HG02642 (cell line): ENCODE measurements at regions not wholly inside any gene's neighbourhood (a gene's known extent, or its start where the extent isn't known, plus 50 kb on each side); places are given as distances from the start of the nearest gene placed in this dataset.

Experiments
- ATAC-seq: cut with Tn5 transposase; IDR thresholded peaks from one replicate; pipeline ENCODE4 v1.9.1; 2021; ENCODE audit warnings: mild to moderate bottlenecking; ENCODE audit not compliant: unreplicated experiment, poor library complexity

DNA sequence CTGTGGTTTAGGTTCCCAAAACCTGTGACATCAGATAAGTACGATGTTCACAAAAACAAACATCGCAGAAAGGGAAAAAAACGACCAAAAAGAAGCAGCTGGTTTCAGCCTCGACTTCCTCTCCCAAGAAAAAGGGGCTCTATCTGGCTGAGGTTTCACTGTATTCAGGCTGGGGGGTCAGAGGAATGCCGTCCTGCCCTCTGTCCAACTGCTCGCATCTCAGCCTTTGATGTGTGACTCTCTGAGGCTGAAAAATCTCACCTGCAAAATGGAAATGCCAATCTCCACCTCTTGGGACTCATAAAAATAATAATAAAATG, 123.6 kb upstream of the PTPN1 start:
- ATAC-seq = no peak

DNA sequence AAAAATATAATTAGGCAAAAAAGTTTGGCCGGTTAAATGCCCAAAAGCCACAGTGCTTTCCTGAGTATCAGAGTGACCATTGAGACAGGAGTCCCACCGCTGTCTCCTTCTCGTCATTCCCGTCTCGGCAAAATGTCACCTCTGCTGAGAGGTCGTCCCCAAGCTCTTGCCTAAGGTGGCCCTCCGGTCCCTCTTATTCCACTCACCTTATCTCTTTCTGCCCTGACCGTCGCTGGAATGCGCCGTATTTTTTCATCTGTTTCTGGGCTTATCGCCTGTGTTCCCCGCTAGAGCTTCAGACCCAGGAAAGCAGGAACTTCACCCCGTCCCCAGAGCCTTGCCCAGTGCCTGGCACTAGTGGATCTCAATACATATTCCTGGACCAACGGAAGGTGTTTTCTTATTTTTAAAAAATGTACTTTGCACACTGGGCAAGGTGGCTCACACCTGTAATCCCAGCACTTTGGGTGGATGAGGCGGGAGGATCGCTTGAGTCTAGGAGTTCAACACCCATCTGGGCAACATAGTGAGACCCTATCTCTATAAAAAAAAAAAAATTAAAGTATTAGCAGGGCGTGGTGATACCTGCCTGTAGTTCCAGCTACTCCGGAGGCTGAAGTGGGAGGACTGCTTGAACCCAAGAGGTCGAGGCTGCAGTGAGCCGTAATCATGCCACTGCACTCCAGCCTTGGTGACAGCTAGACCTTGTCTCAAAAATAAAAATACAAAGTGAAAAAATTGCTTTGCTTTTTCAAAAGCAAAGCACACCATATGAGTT, 122.8 kb upstream of the PTPN1 start:
- no peak for ATAC-seq

DNA sequence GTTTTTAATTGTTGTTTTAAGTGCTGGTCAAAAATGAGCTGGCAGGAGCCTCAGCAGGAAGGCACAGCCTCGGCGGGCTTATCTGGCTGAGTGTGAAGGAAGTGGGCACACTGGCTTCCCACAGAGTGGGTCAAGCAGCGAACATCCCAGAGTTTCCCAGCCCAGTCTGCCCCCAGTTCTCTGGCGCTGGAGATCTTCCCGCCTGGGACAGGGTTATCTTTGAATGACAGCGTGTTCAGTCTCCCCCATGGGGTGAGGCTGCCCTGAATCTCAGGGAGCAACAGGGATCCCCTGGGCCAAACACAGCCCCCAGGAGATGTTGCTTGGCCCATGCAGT, 122.2 kb upstream of the PTPN1 start:
- ATAC-seq = no peak

DNA sequence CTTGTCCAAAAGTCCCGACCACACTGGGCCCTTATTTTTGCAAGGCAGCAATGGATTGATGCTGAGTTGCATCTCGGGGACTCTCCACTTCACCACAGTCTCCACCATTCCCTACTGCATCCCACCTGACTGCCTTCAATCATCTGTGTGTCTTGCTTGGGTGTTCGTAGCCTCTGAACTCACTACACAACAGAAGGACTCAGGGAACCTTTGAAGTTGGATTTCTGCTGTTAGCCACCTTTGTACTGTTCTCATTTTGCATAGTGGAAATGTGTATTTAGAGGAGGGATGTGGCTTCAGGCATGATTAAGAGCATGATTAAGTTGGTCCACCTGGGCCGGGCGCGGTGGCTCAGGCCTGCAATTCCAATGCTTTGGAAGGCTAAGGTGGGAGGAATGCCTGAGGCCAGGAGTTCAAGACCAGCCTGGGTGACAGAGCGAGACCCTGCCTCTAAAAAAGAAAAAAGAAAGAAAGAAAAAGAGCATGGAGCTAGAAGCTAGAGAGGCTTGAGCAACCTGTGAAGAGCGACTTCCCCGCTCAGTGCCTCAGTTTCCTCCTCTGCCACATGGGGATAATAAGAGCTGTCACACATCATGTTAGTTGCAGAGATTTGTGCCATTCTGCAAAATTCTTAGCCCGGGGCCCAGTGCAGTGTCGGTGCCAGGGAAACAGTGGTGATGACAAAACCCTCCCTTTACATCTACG, 121.3 kb upstream of the PTPN1 start:
- no peak for ATAC-seq

DNA sequence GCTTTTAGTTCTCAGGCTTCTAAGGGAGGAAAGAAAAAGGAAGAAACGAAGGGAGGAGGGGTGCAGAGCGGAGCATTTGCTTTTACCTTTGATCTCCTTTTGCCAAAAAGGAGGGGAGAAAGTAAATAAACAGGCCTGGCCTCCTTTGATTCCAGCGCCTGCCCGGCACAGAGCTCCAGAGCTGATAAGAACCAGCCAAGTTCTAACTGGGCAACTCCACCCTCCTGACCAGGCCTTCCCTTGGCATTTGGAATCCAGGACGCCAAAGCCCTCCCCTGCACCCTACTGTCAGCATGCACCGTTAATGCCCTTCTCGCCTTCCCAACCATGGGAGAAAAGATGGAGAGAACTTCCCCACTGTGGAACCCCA, 120.8 kb upstream of the PTPN1 start:
- no peak for ATAC-seq

DNA sequence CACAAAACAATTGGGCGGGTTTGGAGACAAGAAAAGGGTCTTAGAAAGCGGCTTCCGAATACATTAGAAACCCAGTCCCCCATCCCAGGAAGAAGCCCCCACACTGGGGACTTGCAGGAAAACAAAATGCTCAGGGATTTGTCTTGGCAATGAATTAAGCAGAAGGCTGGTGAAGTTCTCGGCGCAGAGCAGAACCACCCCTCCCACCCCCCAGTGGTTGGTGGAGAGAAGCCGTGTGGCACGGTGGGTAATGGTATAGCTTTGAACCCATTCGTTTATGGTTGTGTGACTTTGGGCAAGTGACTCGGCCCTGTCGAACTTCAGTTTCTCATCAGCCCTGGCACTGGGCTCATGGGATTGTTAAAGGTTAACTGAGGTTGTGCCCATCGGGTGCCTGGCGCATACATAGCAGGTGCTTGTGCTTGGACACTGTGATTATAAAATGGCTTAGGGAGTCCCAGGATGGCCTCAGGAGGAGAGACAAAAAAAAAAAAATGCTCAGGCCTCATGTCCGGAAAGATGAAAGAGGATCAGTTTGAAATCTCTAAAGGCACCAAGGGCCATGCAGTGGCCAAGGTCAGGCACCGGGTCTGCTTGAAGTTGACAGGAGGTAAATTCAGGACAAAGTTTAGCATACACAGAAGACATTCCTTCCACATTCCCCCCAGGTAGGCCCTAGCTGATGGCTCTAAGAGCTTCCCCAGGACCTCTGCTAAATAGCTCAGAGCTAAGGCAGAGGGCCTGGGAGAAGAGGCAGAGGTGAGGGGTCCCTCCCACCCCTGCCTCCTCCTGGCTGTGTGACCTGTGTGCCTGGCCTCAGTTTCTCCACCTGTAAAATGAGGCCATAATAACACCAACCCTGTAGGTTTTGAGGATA, 120.1 kb upstream of the PTPN1 start:
- no peak for ATAC-seq

DNA sequence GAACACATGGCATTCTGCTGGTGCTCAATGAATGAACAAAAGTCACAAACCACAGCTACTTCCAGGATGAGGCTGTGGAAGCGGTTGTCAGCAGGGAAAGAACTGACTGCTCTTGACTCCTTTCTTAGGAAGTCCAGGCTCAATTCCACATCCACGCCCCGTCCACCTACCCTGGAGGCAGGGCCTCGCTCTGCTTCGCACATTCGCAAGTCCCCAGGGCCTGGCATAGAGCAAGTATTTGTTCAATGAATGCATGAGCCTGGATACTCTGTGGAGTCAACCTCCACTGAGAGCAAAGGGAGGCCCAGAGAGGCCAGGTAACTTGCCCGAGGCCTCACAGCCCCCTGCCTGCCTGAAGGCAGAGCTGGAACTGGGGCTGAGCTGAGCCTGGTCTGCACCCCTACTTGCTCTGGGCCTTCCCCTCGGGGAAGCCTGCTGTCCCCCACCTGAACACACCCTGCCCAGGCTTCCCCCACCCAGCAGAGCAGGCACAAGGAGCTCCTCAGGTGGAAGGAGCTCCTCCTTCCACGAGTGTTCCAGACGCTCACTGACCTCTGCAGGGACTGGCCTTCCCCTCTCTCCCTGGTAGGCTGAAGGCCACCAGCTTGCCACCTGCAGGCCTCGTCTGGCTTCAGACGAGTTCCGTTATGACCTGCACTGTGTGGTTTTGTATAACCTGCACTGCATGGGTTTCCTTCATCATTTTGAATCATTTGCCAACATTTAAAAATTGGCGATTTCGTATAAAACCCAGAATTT, 119.3 kb upstream of the PTPN1 start:
- no peak for ATAC-seq

DNA sequence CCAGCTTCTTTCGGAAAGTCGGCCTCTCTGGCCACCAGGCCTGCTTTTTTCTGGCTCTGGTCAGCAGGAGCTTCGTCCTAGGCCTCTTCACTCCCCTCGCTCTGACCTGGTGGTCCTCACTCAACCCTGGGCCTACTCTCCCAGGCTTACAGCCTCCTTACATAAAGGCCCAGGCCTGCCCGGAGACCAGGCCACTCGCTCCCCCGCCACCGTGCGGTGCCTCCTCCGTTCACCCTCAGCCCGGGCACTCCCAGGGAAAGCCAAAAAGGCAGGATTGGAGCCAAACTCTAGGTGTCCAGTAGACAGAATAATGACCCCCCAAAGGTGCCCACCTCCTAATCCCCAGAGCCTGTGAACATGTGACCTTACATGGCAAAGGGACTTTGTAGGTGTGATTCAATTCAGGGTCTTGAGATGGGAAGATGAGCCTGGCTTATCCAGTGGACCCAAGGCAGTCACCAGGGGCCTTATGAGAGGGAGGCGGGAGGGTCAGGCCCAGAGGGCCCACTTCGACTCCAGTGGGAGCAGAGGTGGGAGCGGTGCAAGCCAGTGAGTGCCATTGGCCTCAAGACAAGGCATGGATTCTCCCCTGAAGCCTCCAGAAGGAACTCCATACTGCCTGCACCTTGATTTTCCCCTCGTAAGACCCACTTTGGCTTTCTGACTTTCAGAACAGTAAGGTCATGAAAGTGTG, 118.6 kb upstream of the PTPN1 start:
- no peak for ATAC-seq

DNA sequence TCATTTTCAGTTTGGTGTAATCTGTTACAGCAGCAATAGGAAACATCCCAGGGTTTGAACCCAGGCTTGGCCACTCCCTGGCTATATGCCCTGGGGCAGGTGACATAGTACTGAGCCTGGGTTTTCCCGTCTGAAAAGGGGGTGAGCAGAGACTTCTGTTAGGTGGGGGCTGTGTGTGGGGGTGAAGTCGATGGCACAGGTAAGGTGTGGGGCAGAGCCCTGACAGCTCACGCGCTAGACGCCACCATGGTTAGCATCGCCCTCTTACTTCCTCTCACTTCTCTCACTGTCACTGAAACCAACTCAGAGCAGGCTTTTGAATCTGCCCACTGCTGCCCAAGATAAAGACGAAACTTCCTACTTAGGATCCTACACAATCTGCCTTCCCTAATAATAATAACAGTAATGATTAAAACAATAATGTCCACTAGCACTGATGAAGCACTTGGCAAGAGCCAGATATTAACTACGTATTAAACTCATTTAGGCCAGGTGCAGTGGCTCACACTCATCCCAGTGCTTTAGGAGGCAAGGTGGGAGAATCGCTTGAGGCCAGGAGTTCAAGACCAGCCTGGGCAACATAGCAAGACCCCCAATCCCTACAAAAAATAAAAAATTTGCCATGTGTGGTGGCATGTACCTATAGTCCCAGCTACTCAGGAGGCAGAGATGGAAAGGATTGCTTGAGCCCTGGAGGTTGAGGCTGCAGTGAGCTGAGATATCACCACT, 117.9 kb upstream of the PTPN1 start:
- no peak for ATAC-seq

DNA sequence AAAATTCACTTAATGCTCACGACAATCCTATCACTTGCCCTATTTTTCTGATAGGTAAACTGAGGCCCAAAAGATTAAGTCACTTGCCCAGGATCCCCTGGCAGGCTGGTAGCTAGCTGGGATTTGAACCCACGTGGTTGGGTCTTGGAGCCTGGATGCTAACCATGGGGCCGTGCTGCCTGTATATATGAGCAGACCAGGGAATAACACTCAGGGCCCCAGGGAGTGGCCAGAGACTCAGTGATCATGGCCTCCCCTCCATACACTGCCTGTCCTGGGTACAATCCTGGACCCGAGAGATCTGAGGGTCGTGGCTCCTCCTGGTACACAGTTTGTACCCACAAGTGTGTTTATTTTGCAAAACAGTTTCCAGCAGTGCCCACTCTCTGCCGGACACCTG, 116.9 kb upstream of the PTPN1 start:
- no peak for ATAC-seq

DNA sequence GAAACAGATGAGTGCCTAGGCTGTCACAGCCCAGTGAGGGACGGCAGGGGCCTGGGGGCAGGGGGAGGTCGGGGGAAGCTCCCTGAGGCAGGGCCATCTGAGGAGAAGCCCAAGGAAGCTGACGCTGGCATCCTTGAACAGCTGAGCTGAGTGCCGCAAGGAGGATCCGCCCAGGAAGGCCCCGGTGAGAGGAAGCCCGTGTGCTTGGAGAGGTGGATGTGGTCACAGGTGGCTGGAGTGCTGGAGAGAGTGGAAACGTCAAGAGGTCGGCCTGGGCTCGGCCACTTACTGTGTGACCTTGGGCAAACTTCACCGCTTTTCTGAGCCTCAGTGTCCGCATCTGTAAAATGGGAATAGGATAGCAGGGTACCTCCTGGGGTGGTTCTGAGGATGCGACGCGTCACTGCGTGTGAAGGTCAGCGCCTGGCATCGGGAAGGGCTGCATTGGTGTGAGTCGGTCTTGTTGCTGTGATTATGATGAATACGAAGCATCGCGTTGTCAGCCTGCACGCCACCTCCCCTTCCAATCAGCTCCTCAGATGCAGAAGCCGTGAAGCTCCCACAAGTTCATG, 116.1 kb upstream of the PTPN1 start:
- ATAC-seq = no peak

DNA sequence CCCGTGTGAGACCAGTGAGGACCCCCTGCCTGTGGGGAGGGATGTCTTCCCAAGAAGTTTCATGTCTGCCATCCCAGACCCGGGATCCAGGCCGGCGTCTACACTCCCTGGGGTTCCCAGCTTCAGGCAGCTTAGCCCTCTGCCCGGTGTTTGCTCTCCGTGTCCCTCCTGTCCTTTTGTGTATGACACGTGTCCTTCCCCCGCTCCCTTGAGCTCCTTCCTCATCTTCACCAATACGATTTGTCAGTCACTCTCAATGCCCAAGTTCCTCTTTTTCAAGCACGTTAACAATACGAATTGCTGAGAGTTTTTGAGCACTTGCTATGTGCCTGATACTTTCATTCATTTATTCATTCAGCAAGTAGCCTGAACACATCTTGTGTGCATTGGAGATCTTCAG, 115.6 kb upstream of the PTPN1 start:
- ATAC-seq = no peak

DNA sequence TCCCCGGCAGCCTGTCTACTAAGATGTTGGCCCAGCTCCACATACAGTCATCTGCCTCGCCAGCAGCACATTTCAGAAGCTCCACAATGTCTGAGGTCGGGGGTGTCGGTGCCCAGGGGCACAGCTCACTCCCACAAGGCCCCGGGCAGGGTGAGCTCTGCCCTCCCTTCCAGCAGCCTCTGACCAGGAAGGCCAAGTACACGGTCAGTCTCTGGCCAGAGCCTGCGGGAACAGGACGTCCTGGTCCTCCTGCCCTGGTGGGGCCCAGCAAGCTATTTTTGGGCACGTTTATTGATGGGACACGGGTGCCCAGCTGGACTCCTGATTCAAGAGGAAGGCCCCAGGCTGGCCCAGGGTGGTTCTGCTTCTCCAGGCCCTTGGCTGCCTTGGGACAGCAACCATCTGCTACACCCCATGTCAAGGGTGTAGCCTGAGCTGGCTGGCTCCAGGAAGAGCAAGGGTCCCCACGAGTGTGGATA, 114.9 kb upstream of the PTPN1 start:
- ATAC-seq = no peak

DNA sequence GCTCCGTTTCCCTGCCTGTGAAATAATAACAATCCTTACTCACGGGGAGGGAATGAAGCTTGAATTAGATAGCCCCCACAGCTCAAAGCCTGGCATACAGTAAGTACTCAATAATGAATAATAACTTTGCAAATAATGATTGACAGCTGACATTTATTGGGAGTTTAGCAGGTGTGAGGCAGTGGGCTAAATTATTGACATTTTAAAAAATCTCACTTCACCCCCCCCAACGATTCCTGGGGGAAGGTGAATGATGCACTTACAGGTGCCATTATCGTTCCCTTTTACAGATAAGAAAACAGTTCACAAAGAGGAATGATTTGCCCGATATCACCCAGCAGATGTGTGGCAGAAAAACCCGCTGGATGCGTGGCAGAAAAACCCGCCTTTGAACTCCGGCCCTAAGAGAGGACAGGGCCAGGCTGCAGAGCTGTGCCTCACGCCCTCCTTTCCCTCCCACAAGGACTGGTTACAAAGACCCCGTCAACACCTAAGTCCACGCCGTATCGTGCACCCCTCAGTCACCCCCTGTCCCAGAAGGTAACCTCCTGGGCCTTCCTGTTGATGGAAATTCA, 114.2 kb upstream of the PTPN1 start:
- ATAC-seq = no peak

DNA sequence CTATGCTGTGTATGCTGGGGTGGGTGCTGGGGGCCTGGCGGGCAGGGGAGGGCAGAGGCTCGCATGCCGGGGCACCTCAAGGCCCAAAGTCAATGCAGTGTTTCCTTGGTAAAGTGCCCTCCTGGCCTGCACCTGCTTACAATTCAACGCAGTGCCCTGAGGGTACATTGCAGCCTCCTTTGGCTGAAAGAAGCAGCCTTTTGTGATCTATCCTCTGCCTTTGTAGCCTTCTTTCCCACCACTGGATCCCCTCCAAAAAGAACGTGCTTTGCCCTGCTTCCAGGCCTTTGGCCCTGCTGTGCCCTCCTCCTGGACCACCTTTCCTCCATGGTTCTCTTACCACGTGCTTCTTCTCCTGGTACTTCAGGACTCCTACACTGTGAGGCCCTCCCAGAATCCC, 113.6 kb upstream of the PTPN1 start:
- ATAC-seq = no peak

DNA sequence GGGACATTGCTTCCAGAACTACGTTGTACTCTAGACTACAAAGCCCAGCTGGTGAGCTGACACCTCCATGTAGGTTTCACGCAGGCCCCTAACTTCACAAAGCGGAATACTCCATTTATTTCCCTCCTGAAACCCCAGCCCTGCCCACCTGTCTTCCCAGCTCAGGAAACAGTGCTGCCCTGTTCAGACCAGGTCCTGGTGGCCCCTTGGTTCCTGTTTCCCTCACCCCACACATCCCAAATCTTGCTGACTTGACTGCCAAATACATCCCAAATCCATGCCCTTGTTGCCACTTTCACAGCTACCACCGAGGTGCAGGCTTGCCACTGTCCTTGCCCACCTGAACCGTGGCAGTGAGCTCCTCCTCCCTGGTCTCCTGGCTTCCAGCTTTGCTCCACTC, 113.1 kb upstream of the PTPN1 start:
- ATAC-seq = no peak

DNA sequence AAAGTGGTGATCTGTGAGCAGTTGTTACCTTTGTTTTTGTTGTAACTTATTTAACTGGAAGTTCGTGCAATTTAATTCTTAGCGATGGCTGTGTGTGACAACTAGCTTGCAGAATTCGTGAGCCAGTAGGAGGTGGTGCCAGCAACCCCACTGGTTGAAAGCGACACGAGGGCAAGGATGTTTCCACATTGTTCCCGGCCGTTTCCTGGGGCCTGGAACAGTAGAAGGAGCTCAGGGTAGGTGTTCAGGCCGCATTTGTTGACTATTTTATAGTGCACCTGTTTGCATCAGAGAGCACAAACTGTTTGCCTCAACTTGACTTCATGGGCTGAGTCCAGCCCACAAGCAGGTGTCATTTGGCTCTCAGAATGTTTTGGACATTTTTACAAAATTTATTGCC, 112.1 kb upstream of the PTPN1 start:
- no peak for ATAC-seq

DNA sequence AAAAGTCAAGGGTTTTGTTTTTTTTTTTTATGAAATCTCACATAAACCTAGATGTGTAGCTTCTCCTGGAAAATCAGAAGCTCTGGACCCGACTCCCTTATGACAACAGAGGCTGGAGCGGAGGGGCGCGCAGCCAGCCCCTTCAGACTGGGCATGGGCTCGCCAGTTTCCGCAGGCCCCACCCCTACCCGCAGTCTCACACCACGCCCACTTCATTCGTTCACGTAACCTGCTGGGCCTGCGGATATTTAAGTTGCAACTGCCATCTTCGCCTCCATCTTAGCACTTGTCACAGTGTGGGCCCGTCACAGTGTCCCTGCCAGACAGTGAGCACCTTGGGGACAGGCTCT, 111.7 kb upstream of the PTPN1 start:
- no peak for ATAC-seq
